Psoas muscle (tissue), 7 donors: ENCODE measurements at regions not wholly inside any gene's neighbourhood (a gene's known extent, or its start where the extent isn't known, plus 50 kb on each side); places are given as distances from the start of the nearest gene placed in this dataset.

Experiments used
- ATAC-seq, 4 donors: fragments of 200-7000 bp; cut with Tn5 transposase; one replicate each; pipeline ENCODE4 v1.9.1; 2020; ENCODE audit warnings: moderate library complexity in 3 of 4, mild to moderate bottlenecking in 2 of 4
- DNase-seq, 2 donors: peaks; one replicate each; pipeline ENCODE4 v3.0.0-alpha.2; 2020
- H3K27ac ChIP-seq: fragments of 200-600 bp; one replicate; pipeline ENCODE4 v1.8.0; 2022
- H3K27me3 ChIP-seq, 3 donors: fragments of 200-600 bp in 1 of 3; one replicate each; pipeline versions ENCODE4 v1.6.1 to v1.8.0; 2013 to 2022; ENCODE audit warnings: low read length in 2 of 3, mild to moderate bottlenecking in 2 of 3, moderate library complexity in 1 of 3; ENCODE audit not compliant: insufficient read depth in 3 of 3
- H3K36me3 ChIP-seq, 2 donors: fragments of 200-600 bp in 1 of 2; one replicate each; pipeline versions ENCODE4 v1.6.1 to v1.8.0; 2013 to 2022; ENCODE audit warnings: low read depth in 1 of 2, mild to moderate bottlenecking in 1 of 2, moderate library complexity in 1 of 2; ENCODE audit not compliant: insufficient read depth in 1 of 2
- H3K4me1 ChIP-seq: fragments of 200-600 bp; one replicate; pipeline ENCODE4 v1.8.0; 2022
- H3K4me3 ChIP-seq: fragments of 200-600 bp; one replicate; pipeline ENCODE4 v1.8.0; 2022; ENCODE audit warnings: mild to moderate bottlenecking
- H3K9me3 ChIP-seq: fragments of 200-600 bp; one replicate; pipeline ENCODE4 v1.8.0; 2022
- CTCF ChIP-seq: fragments of 200-600 bp; IDR thresholded peaks from one replicate; pipeline ENCODE4 v1.8.0; 2022; ENCODE audit warnings: antibody characterized with exemption
- WGBS, 3 donors: extraction: QIAGEN DNeasy Blood & Tissue Kit; methylation state at CpG; one replicate each; pipeline versions ENCODE4 v1.1.6 to v1.1.7; 2013; 5-methylcytosine and 5-hydroxymethylcytosine counted together
- intact Hi-C, 2 donors: fragments of 100-400 bp; cut with DNase I; formaldehyde crosslinking; loops; one replicate each; pipeline versions ENCODE4 v1.11.0 to v1.14.2; 2022
- donor health status: healthy with polysubstance abuse.
- donor health status: DM: no; HTN: no; CAD: no; lungs with moderate emphysema.
- donor health status: Bipolar disorder and iron deficiency.
- donor health status: healthy.
- donor health status: DM: yes; HTN: yes; CAD: no.
- donor health status: DM: no; HTN: no; CAD: no.
- donor health status: DM: yes; HTN: yes; CAD: no.

- no peak overlapping the region for H3K4me3 ChIP-seq
- no peaks in the 10 kb centered on the region for H3K36me3 ChIP-seq
- H3K27ac ChIP-seq: no peak overlapping the region
- H3K9me3 ChIP-seq: no peaks in the 10 kb centered on the region
- no peaks in the 10 kb centered on the region for H3K4me1 ChIP-seq
- 82 to 85% (median 83%) methylated on average over 10 of the region's 10 CpGs for WGBS, 3 donors
- DNase-seq (no peak), ATAC-seq (peak in 1 of 4 donors; percentile 62)
- TF ChIP-seq CTCF: no peak
- no peaks in the 10 kb centered on the region for H3K27me3 ChIP-seq
- intact Hi-C loops: no loop called here
Measured at GRCh38 chr15:67922971-67923945, 83.4 kb upstream of the RNU6-1 start.

GRCh38 chr15:67924359-67924974 is 84.6 kb upstream of the RNU6-1 start:
- no peak for TF ChIP-seq CTCF
- intact Hi-C loops: no loop called here
- no peaks in the 10 kb centered on the region for H3K4me1 ChIP-seq
- no peaks in the 10 kb centered on the region for H3K36me3 ChIP-seq
- no peak overlapping the region for H3K27ac ChIP-seq
- DNase-seq (no peak), ATAC-seq (peak in 2 of 4 donors; percentile 13 to 24)
- no peaks in the 10 kb centered on the region for H3K27me3 ChIP-seq
- no peak overlapping the region for H3K4me3 ChIP-seq
- H3K9me3 ChIP-seq: no peaks in the 10 kb centered on the region
- 90 to 94% (median 93%) methylated on average over 1 of the region's 1 CpG for WGBS, 3 donors

DNA sequence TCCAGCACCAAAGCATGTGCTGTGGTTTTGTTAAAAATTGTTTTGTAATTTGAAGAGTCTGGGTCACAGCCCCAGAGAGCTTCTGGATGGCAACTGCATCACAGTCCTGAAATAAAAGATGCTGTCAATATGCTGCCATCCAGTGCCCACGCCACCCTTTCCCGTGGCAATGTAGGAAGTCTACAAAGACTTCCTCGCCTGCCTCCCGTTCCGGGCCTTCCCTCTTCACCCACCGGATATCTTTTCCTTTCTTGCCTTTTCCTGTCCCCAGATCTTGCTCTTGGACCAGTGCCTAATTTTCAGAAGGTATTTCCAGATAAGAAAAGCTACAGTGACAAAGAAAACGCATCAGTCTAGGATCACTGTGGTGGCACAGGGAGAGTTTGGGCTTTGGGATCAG is 85.3 kb upstream of the RNU6-1 start:
- WGBS, 3 donors: 50 to 64% (median 63%) methylated on average over 7 of the region's 7 CpGs
- H3K4me1 ChIP-seq: no peaks in the 10 kb centered on the region

GRCh38 chr15:67927501-67928168 is 87.8 kb upstream of the RNU6-1 start:
- Histone ChIP-seq H3K36me3 (no peaks in the 10 kb centered on the region), H3K4me1 (no peaks in the 10 kb centered on the region), H3K4me3 (no peak overlapping the region), H3K9me3 (no peaks in the 10 kb centered on the region), H3K27me3 (no peaks in the 10 kb centered on the region), H3K27ac (no peak overlapping the region)
- no peak for TF ChIP-seq CTCF
- no peak for DNase-seq
- intact Hi-C loops: no loop called here
- ATAC-seq: no peak
- 44 to 47% (median 44%) methylated on average over 9 of the region's 9 CpGs for WGBS, 3 donors

More for the DNA sequence above, 85.3 kb upstream of the RNU6-1 start:
- no peak for DNase-seq
- Histone ChIP-seq H3K36me3 (no peaks in the 10 kb centered on the region), H3K27me3 (no peaks in the 10 kb centered on the region), H3K9me3 (no peaks in the 10 kb centered on the region), H3K4me3 (no peak overlapping the region), H3K27ac (no peak overlapping the region)
- intact Hi-C loops: no loop called here
- ATAC-seq: peak; percentile 79 to 88 (median 84)
- TF ChIP-seq CTCF: no peak
